Hepatocyte (in vitro differentiated cells): ENCODE measurements at regions not wholly inside any gene's neighbourhood (a gene's known extent, or its start where the extent isn't known, plus 50 kb on each side); places are given as distances from the start of the nearest gene placed in this dataset.

ENCODE experiments used
- CTCF ChIP-seq: fragments of 200-600 bp; sonication (generic); IDR thresholded peaks from 2 replicates; pipeline ENCODE4 v1.5.1; 2016; ENCODE audit warnings: antibody characterized with exemption, mild to moderate bottlenecking; ENCODE audit not compliant: poor library complexity
- EZH2 ChIP-seq: fragments of 200-600 bp; sonication (generic); IDR thresholded peaks from 2 replicates; pipeline ENCODE4 v1.6.1; 2016; ENCODE audit warnings: antibody characterized with exemption, mild to moderate bottlenecking, borderline replicate concordance

GRCh38 chr2:39513641-39514094, 76.6 kb upstream of the MAP4K3 start:
- TF ChIP-seq CTCF, result peak; percentile 55
- no peak for TF ChIP-seq EZH2
